ENCODE measurements at regions not wholly inside any gene's neighbourhood (a gene's known extent, or its start where the extent isn't known, plus 50 kb on each side); places are given as distances from the start of the nearest gene placed in this dataset.

GRCh38 chr20:58140787-58141425, 87.5 kb downstream of the ANKRD60 start:
- ChIA-PET POLR2A (no interaction called here), CTCF (interaction anchor here (2.2 kb wide), 1 partner anchor 11 kb away, joined by 8 read pairs; no protein-coding TSS in a partner anchor)
- no peak overlapping the region for H3K4me3 ChIP-seq
- H3K9me3 ChIP-seq, result no peaks in the 10 kb centered on the region
- FAIRE-seq (no peak), ATAC-seq (no peak), DNase-seq (ENCODE audit: low read depth in 1 of 2, low spot score in 1 of 2) (no peak)
- no peak overlapping the region for H3K4me2 ChIP-seq
- TF ChIP-seq RFX5 (IDR thresholded peaks at IDR 0.05) (no peak), EHMT2 (IDR thresholded peaks at IDR 0.05; ENCODE audit: low read depth) (no peak), RCOR1 (IDR thresholded peaks at IDR 0.05; ENCODE audit: low read depth, low read length) (no peak), FOXS1 (CRISPR knock-in tag; IDR thresholded peaks at IDR 0.05) (no peak), ESRRA (IDR thresholded peaks at IDR 0.05; ENCODE audit: borderline replicate concordance, low read length) (no peak), USF2 (IDR thresholded peaks at IDR 0.05) (no peak), POLR2AphosphoS2 (conservative IDR thresholded peaks at IDR 0.05; ENCODE audit: low read length) (no peak), BHLHE40 (IDR thresholded peaks at IDR 0.05; ENCODE audit: low read depth, low read length) (no peak), ZSCAN20 (CRISPR knock-in tag; IDR thresholded peaks at IDR 0.05) (no peak), CBX8 (IDR thresholded peaks at IDR 0.05) (no peak), NR3C1 (IDR thresholded peaks at IDR 0.05) (no peak), ZNF302 (CRISPR knock-in tag; IDR thresholded peaks at IDR 0.05) (no peak), ATOH8 (CRISPR knock-in tag; IDR thresholded peaks at IDR 0.05; ENCODE audit: low read depth) (no peak), SREBF2 (IDR thresholded peaks at IDR 0.05) (no peak), NPAS2 (CRISPR knock-in tag; IDR thresholded peaks at IDR 0.05; ENCODE audit: borderline replicate concordance) (no peak), MYC (IDR thresholded peaks at IDR 0.05; ENCODE audit: borderline replicate concordance, low read length) (no peak), TP53 (CRISPR knock-in tag; IDR thresholded peaks at IDR 0.05) (no peak), SMC3 (IDR thresholded peaks at IDR 0.05) (no peak), CBX2 (IDR thresholded peaks at IDR 0.05; ENCODE audit: borderline replicate concordance, low read depth) (no peak)
- peaks cover 3% of the 10 kb centered on the region; the same call in 2 of the 3 replicates for H3K4me1 ChIP-seq
- WGBS (ENCODE audit: missing lambda C conversion rate), result 37% methylated on average over 3 of the region's 3 CpGs
- no peak overlapping the region for H3K27ac ChIP-seq

- POLR2A ChIA-PET, result no interaction called here
These were observed 88.3 kb downstream of the ANKRD60 start for GRCh38 chr20:58139849-58140786.

More at GRCh38 chr20:58139849-58140786, 88.3 kb downstream of the ANKRD60 start:
- DNase-seq (ENCODE audit: low read depth in 1 of 2, low spot score in 1 of 2) (no peak), ATAC-seq (no peak), FAIRE-seq (no peak)
- Histone ChIP-seq H3K27ac (no peak overlapping the region), H3K4me1 (peaks cover 11% of the 10 kb centered on the region; the same call in 2 of the 3 replicates), H3K9me3 (no peaks in the 10 kb centered on the region), H3K4me3 (no peak overlapping the region), H3K4me2 (no peak overlapping the region)
- CTCF ChIA-PET, result interaction anchor here (2.2 kb wide), 1 partner anchor 10 kb away, joined by 8 read pairs; no protein-coding TSS in a partner anchor
- WGBS (ENCODE audit: missing lambda C conversion rate), result 36% methylated on average over 19 of the region's 19 CpGs
- TF ChIP-seq ZNF302 (CRISPR knock-in tag; IDR thresholded peaks at IDR 0.05), result no peak
- TF ChIP-seq ESRRA (IDR thresholded peaks at IDR 0.05; ENCODE audit: borderline replicate concordance, low read length), result no peak
- TF ChIP-seq HMGXB4 (CRISPR knock-in tag; IDR thresholded peaks at IDR 0.05; ENCODE audit: borderline replicate concordance), result no peak
- no peak for TF ChIP-seq CEBPB (IDR thresholded peaks at IDR 0.05)
- no peak for TF ChIP-seq MYC (IDR thresholded peaks at IDR 0.05; ENCODE audit: borderline replicate concordance, low read length)

Data from A549 (cell line).